HFFc6 (cell line): ENCODE measurements at regions not wholly inside any gene's neighbourhood (a gene's known extent, or its start where the extent isn't known, plus 50 kb on each side); places are given as distances from the start of the nearest gene placed in this dataset.

Experiments used
- DNase-seq: peaks from one replicate; pipeline ENCODE4 v3.0.0-alpha.2; 2018
- H3K27ac Mint-ChIP-seq: 2 replicates; pipeline ENCODE4 v1.8.0; 2020; ENCODE audit warnings: mild to moderate bottlenecking, mixed read lengths
- H3K27me3 Mint-ChIP-seq: 2 replicates; pipeline ENCODE4 v1.8.0; 2021; ENCODE audit warnings: mild to moderate bottlenecking, moderate library complexity, mixed read lengths; ENCODE audit not compliant: insufficient read depth
- H3K36me3 Mint-ChIP-seq: 2 replicates; pipeline ENCODE4 v1.8.0; 2021; ENCODE audit warnings: low read depth, mixed read lengths
- H3K4me1 Mint-ChIP-seq: 2 replicates; pipeline ENCODE4 v1.8.0; 2020; ENCODE audit warnings: low read depth, mixed read lengths
- H3K4me3 Mint-ChIP-seq: 2 replicates; pipeline ENCODE4 v1.8.0; 2020; ENCODE audit warnings: mild to moderate bottlenecking, moderate library complexity, mixed read lengths
- H3K9me3 Mint-ChIP-seq: 2 replicates; pipeline ENCODE4 v1.8.0; 2020; ENCODE audit warnings: mild to moderate bottlenecking, mixed read lengths
- TF ChIP-seq, protein P1 (sequence below): fragments of 200-600 bp; sonication (generic); IDR thresholded peaks from 2 replicates; pipeline ENCODE4 v1.5.0; 2021; ENCODE audit warnings: antibody characterized with exemption, mild to moderate bottlenecking

- no peaks in the 10 kb centered on the region for H3K4me1 Mint-ChIP-seq
- H3K27ac Mint-ChIP-seq: no peak overlapping the region
- H3K36me3 Mint-ChIP-seq: no peaks in the 10 kb centered on the region
- TF ChIP-seq, protein P1, sequence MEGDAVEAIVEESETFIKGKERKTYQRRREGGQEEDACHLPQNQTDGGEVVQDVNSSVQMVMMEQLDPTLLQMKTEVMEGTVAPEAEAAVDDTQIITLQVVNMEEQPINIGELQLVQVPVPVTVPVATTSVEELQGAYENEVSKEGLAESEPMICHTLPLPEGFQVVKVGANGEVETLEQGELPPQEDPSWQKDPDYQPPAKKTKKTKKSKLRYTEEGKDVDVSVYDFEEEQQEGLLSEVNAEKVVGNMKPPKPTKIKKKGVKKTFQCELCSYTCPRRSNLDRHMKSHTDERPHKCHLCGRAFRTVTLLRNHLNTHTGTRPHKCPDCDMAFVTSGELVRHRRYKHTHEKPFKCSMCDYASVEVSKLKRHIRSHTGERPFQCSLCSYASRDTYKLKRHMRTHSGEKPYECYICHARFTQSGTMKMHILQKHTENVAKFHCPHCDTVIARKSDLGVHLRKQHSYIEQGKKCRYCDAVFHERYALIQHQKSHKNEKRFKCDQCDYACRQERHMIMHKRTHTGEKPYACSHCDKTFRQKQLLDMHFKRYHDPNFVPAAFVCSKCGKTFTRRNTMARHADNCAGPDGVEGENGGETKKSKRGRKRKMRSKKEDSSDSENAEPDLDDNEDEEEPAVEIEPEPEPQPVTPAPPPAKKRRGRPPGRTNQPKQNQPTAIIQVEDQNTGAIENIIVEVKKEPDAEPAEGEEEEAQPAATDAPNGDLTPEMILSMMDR: no peak
- peaks cover 26% of the 10 kb centered on the region for H3K9me3 Mint-ChIP-seq
- no peak overlapping the region for H3K4me3 Mint-ChIP-seq
- no peaks in the 10 kb centered on the region for H3K27me3 Mint-ChIP-seq
- DNase-seq: no peak
These were observed 262.7 kb downstream of the CYRIA start for GRCh38 chr2:16402891-16403290.

- Mint-ChIP-seq H3K4me3 (no peak overlapping the region), H3K9me3 (peaks cover 28% of the 10 kb centered on the region), H3K27ac (no peak overlapping the region), H3K36me3 (no peaks in the 10 kb centered on the region), H3K27me3 (no peaks in the 10 kb centered on the region), H3K4me1 (no peaks in the 10 kb centered on the region)
- TF ChIP-seq, protein P1: no peak
- DNase-seq: no peak
These were observed 263.8 kb downstream of the CYRIA start for GRCh38 chr2:16401761-16402300.

DNA sequence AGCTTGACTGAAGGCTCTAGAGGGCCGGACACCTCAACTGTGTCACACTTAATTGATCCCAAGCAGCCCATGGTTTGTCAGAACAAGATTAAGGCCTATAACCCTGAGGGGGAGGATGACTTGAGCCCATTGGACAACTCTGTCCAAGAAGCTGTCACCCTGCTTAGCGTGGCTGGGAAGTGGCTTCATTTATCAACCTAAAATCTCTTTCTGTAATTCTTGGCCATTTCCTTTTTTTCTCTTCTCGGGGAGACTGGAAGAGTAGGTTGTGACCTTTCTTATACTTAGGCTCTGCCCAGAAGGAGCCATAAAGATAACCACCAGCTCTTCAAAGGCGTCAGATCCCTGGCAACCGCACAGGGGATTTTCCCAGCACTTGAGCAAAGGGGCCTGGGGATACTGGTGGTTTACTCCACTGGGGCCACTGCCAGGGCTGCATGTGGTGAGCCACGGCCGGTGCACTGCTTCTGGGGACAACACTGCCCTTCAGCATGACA lies 265.5 kb downstream of the CYRIA start:
- no peaks in the 10 kb centered on the region for H3K27me3 Mint-ChIP-seq
- no peak overlapping the region for H3K4me3 Mint-ChIP-seq
- TF ChIP-seq, protein P1: no peak
- H3K9me3 Mint-ChIP-seq: peaks cover 28% of the 10 kb centered on the region
- no peaks in the 10 kb centered on the region for H3K36me3 Mint-ChIP-seq
- H3K27ac Mint-ChIP-seq: no peak overlapping the region
- no peak for DNase-seq
- no peaks in the 10 kb centered on the region for H3K4me1 Mint-ChIP-seq

DNA sequence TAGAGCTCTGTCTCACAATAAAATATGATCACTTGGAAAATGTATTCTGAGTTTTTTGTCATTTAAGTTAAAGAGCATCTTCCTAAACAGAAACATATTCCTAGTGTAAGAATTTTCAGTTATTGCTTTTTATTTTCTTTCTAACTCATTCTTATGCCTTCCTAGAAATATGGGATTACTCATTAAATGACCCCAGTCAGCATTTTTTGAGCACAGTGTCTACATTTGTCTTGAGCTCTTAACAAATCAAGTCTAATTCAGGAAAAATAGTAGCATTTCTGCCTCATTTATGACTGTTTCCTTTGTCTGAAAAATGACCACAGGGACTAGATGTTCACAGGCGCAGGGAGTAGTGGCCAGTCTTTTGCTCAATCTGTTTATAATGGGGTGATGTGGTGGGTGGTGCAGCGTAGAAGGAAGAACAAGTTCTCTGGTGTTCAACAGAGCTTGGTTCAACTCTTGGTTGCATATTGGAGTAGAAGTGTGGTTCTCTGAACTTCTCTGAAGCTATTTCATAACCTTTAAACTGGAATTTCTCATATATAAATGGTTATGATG lies 267.1 kb downstream of the CYRIA start:
- Mint-ChIP-seq H3K9me3 (peaks cover 16% of the 10 kb centered on the region), H3K36me3 (no peaks in the 10 kb centered on the region), H3K27ac (no peak overlapping the region), H3K4me3 (no peak overlapping the region), H3K27me3 (no peaks in the 10 kb centered on the region), H3K4me1 (no peaks in the 10 kb centered on the region)
- TF ChIP-seq, protein P1: no peak
- DNase-seq: no peak

DNA sequence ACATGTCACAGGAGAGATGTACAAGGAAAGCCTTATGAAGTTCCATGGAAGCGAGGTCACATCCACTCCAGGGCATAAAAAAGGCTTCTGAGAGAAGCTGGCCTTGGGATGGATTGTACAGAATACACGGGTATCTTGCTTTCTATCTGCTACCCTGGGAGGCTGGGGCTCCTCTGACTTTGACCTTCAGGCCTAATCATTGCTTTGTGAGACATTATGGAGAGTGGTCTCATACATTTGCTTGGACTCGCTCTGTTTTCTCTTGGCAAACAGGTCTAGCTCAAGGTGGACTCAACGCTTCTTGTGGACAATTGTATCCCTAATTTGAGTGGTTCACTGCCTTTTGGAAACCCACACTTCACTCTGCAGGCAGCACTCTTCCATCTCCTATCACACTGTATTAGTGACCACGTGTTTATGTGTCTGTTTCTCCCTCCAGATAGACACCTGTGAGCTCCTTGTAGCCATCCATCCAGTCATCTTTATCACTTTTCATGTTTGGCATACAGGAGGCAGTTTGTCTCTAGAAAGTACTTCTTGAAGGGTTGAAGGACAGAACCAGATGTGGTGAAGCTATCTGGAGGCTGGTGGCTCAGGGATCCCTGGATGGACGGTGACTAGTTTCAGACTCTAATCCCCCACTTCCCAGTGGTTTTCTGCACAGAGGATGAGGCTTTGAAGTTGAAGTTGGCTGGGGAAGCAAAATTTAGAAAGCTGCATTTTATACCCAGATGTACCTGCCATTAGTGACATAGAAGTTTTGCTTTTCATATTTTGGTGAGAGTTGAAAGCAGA lies 267.8 kb downstream of the CYRIA start:
- Mint-ChIP-seq H3K27ac (no peak overlapping the region), H3K36me3 (no peaks in the 10 kb centered on the region), H3K4me1 (no peaks in the 10 kb centered on the region), H3K9me3 (peaks cover 10% of the 10 kb centered on the region), H3K27me3 (no peaks in the 10 kb centered on the region), H3K4me3 (no peak overlapping the region)
- DNase-seq: no peak
- TF ChIP-seq, protein P1: no peak
